SK-N-SH (cell line): ENCODE measurements at regions not wholly inside any gene's neighbourhood (a gene's known extent, or its start where the extent isn't known, plus 50 kb on each side); places are given as distances from the start of the nearest gene placed in this dataset.
"Not testable (repeated sequence)": the region's sequence is repeated elsewhere in the genome, so short reads cannot be mapped to it uniquely, and the experiment has no call there.

Experiments used
- CTCF ChIA-PET: fragments of 300-600, 350-600 bp; formaldehyde crosslinking; extraction: SDS; loops from one replicate; lab custom pipeline; 2021; lab: Yijun Ruan, JAX
- POLR2A ChIA-PET: fragments of 350-600 bp; sonication (Branson Sonifier 250); formaldehyde crosslinking; extraction: SDS; loops from one replicate; lab custom pipeline; 2020; ENCODE audit warnings: antibody characterized with exemption, inconsistent platforms; lab: Yijun Ruan, JAX
- DNase-seq: peaks from one replicate; pipeline ENCODE4 v3.0.0; 2012
- H2AFZ ChIP-seq: fragments of 200-600 bp; sonication (generic); 2 replicates; pipeline ENCODE4 v1.8.1; 2016; ENCODE audit warnings: antibody characterized with exemption, mild to moderate bottlenecking, low read depth
- H3F3A ChIP-seq: fragments of 200-600 bp; sonication (generic); replicated peaks from 2 replicates; pipeline ENCODE3; 2016; ENCODE audit warnings: antibody characterized with exemption, mild to moderate bottlenecking; ENCODE audit not compliant: insufficient read depth
- H3K27ac ChIP-seq, 2 experiments: fragments of 200-500 bp in 1 of 2; fragments of 200-600 bp in 1 of 2; sonication (Bioruptor generic) in 1 of 2; sonication (generic), shearing (Covaris generic) in 1 of 2; 2 replicates each; pipeline versions ENCODE4 v1.5.1 to v1.6.1; 2014 to 2016; ENCODE audit warnings: low read depth in 2 of 2, inconsistent platforms in 1 of 2, low read length in 1 of 2, mild to moderate bottlenecking in 1 of 2, mixed read lengths in 1 of 2
- H3K27me3 ChIP-seq: fragments of 200-600 bp; sonication (generic), shearing (Covaris generic); 2 replicates; pipeline ENCODE4 v1.6.1; 2016; ENCODE audit warnings: mixed run types; ENCODE audit not compliant: insufficient read depth
- H3K36me3 ChIP-seq, 2 experiments: fragments of 200-500 bp in 1 of 2; fragments of 200-600 bp in 1 of 2; sonication (Bioruptor generic) in 1 of 2; sonication (generic) in 1 of 2; replicated peaks in 1 of 2; 2 replicates each; pipeline versions ENCODE3 to v1.5.1; 2014 to 2016; ENCODE audit warnings: low read length in 1 of 2, mild to moderate bottlenecking in 1 of 2; ENCODE audit not compliant: insufficient read depth in 2 of 2, control insufficient read depth in 1 of 2
- H3K4me1 ChIP-seq, 2 experiments: fragments of 200-500 bp in 1 of 2; fragments of 200-600 bp in 1 of 2; sonication (Bioruptor generic) in 1 of 2; sonication (generic), shearing (Covaris generic) in 1 of 2; 2 replicates each; pipeline versions ENCODE4 v1.5.1 to v1.6.1; 2014 to 2016; ENCODE audit warnings: low read depth in 1 of 2, low read length in 1 of 2, mixed run types in 1 of 2; ENCODE audit not compliant: insufficient read depth in 2 of 2, control insufficient read depth in 1 of 2
- H3K4me2 ChIP-seq: fragments of 200-600 bp; sonication (generic), shearing (Covaris generic); 2 replicates; pipeline ENCODE4 v1.6.1; 2017; ENCODE audit warnings: mixed run types
- H3K4me3 ChIP-seq, 2 experiments: fragments of 200-500 bp in 1 of 2; fragments of 200-600 bp in 1 of 2; sonication (Bioruptor generic) in 1 of 2; sonication (generic), shearing (Covaris generic) in 1 of 2; 2 replicates each; pipeline versions ENCODE4 v1.5.1 to v1.8.1; 2014 to 2016; ENCODE audit warnings: low read depth in 2 of 2, inconsistent platforms in 1 of 2, low read length in 1 of 2, mild to moderate bottlenecking in 1 of 2, mixed read lengths in 1 of 2, moderate library complexity in 1 of 2
- H3K79me2 ChIP-seq: fragments of 200-600 bp; sonication (generic); 2 replicates; pipeline ENCODE4 v1.8.1; 2017; ENCODE audit warnings: mild to moderate bottlenecking; ENCODE audit not compliant: insufficient read depth
- H3K9ac ChIP-seq: fragments of 200-600 bp; sonication (generic); 2 replicates; pipeline ENCODE4 v1.6.1; 2017; ENCODE audit warnings: mixed run types
- H3K9me2 ChIP-seq: fragments of 200-600 bp; sonication (generic); 2 replicates; pipeline ENCODE4 v1.6.1; 2017; ENCODE audit warnings: mixed run types
- H3K9me3 ChIP-seq: fragments of 200-600 bp; sonication (generic); 2 replicates; pipeline ENCODE4 v1.6.1; 2017; ENCODE audit warnings: mixed run types, mild to moderate bottlenecking, moderate library complexity
- H4K20me1 ChIP-seq: fragments of 200-600 bp; sonication (generic); 2 replicates; pipeline ENCODE4 v1.6.1; 2017; ENCODE audit warnings: mild to moderate bottlenecking, mixed run types; ENCODE audit not compliant: insufficient read depth
- CHD2 ChIP-seq: fragments of 150-350 bp; IDR thresholded peaks from 2 replicates; pipeline ENCODE4 v1.6.1; 2018; ENCODE audit warnings: low read length; ENCODE audit not compliant: partially characterized antibody
- CTCF ChIP-seq: fragments of 200-600 bp; sonication (generic); IDR thresholded peaks from 2 replicates; pipeline ENCODE4 v1.6.1; 2017; ENCODE audit warnings: antibody characterized with exemption, mild to moderate bottlenecking, moderate library complexity
- ELF1 ChIP-seq: IDR thresholded peaks from 2 replicates; pipeline ENCODE4 v1.4.0; 2012
- EZH2phosphoT487 ChIP-seq: fragments of 200-600 bp; sonication (generic); IDR thresholded peaks from 2 replicates; pipeline ENCODE4 v1.6.1; 2017; ENCODE audit warnings: low read depth, mixed run types, mild to moderate bottlenecking, antibody characterized with exemption, moderate library complexity, borderline replicate concordance
- FOSL2 ChIP-seq: IDR thresholded peaks from 2 replicates; pipeline ENCODE4 v1.4.0; 2012; ENCODE audit warnings: low read depth, mild to moderate bottlenecking, moderate library complexity, borderline replicate concordance
- FOXM1 ChIP-seq: IDR thresholded peaks from 2 replicates; pipeline ENCODE4 v1.4.0; 2012; ENCODE audit warnings: low read depth, mild to moderate bottlenecking
- GABPA ChIP-seq: IDR thresholded peaks from 2 replicates; pipeline ENCODE4 v1.4.0; 2012; ENCODE audit warnings: low read depth, mild to moderate bottlenecking
- GATA2 ChIP-seq: sonication (generic); formaldehyde crosslinking; IDR thresholded peaks from 2 replicates; pipeline ENCODE4 v1.5.0; 2020; ENCODE audit warnings: mild to moderate bottlenecking, missing genetic modification reagents
- NRF1 ChIP-seq: IDR thresholded peaks from 2 replicates; pipeline ENCODE4 v1.6.1; 2012; ENCODE audit warnings: low read depth, mild to moderate bottlenecking, low read length
- PBX3 ChIP-seq: IDR thresholded peaks from 2 replicates; pipeline ENCODE4; 2012
- POLR2AphosphoS5 ChIP-seq: IDR thresholded peaks from 2 replicates; pipeline ENCODE4 v1.6.1; 2012; ENCODE audit warnings: low read depth, low read length
- RAD21 ChIP-seq: IDR thresholded peaks from 2 replicates; pipeline ENCODE4 v1.6.1; 2012; ENCODE audit warnings: mild to moderate bottlenecking, low read length
- RCOR1 ChIP-seq: fragments of 150-350 bp; IDR thresholded peaks from 2 replicates; pipeline ENCODE4 v1.6.1; 2017; ENCODE audit warnings: antibody characterized with exemption, low read length
- RFX5 ChIP-seq: IDR thresholded peaks from 2 replicates; pipeline ENCODE4 v1.6.1; 2012; ENCODE audit warnings: mild to moderate bottlenecking, improper control_type of control experiment, low read length
- TEAD4 ChIP-seq: IDR thresholded peaks from 2 replicates; pipeline ENCODE4 v1.4.0; 2012; ENCODE audit warnings: mild to moderate bottlenecking, borderline replicate concordance; ENCODE audit not compliant: insufficient read depth
- USF1 ChIP-seq: IDR thresholded peaks from 2 replicates; pipeline ENCODE4 v1.4.0; 2012; ENCODE audit warnings: low read depth, borderline replicate concordance
- YY1 ChIP-seq: IDR thresholded peaks from 2 replicates; pipeline ENCODE4 v1.4.0; 2012; ENCODE audit warnings: low read depth, mild to moderate bottlenecking
- WGBS: methylation state at CpG from one replicate; pipeline ENCODE4 v1.1.6; 2017; ENCODE audit warnings: low lambda C conversion rate; 5-methylcytosine and 5-hydroxymethylcytosine counted together
- TF ChIP-seq, protein P1 (sequence below): IDR thresholded peaks from 2 replicates; pipeline ENCODE4 v1.6.1; 2012; ENCODE audit warnings: mild to moderate bottlenecking, low read depth, low read length, moderate library complexity

GRCh38 chrX:107389726-107390125 is 59.7 kb upstream of the FRMPD3 start:
- H3K4me3 ChIP-seq: no peak overlapping the region
- TF ChIP-seq CTCF (no peak), PBX3 (no peak), ELF1 (no peak), USF1 (no peak), RFX5 (no peak), CHD2 (no peak), EZH2phosphoT487 (no peak), TEAD4 (no peak), GABPA (no peak), NRF1 (no peak), GATA2 (no peak), FOSL2 (no peak), YY1 (no peak), FOXM1 (no peak), RAD21 (no peak), RCOR1 (no peak), POLR2AphosphoS5 (no peak)
- TF ChIP-seq, protein P1, sequence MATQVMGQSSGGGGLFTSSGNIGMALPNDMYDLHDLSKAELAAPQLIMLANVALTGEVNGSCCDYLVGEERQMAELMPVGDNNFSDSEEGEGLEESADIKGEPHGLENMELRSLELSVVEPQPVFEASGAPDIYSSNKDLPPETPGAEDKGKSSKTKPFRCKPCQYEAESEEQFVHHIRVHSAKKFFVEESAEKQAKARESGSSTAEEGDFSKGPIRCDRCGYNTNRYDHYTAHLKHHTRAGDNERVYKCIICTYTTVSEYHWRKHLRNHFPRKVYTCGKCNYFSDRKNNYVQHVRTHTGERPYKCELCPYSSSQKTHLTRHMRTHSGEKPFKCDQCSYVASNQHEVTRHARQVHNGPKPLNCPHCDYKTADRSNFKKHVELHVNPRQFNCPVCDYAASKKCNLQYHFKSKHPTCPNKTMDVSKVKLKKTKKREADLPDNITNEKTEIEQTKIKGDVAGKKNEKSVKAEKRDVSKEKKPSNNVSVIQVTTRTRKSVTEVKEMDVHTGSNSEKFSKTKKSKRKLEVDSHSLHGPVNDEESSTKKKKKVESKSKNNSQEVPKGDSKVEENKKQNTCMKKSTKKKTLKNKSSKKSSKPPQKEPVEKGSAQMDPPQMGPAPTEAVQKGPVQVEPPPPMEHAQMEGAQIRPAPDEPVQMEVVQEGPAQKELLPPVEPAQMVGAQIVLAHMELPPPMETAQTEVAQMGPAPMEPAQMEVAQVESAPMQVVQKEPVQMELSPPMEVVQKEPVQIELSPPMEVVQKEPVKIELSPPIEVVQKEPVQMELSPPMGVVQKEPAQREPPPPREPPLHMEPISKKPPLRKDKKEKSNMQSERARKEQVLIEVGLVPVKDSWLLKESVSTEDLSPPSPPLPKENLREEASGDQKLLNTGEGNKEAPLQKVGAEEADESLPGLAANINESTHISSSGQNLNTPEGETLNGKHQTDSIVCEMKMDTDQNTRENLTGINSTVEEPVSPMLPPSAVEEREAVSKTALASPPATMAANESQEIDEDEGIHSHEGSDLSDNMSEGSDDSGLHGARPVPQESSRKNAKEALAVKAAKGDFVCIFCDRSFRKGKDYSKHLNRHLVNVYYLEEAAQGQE: no peak
- TF ChIP-seq, all 33 proteins: peak for 0
- H3F3A ChIP-seq: no peaks in the 10 kb centered on the region
- DNase-seq: no peak
- no peak overlapping the region for H3K27ac ChIP-seq
- H2AFZ ChIP-seq: no peak overlapping the region
- H3K4me1 ChIP-seq: no peaks in the 10 kb centered on the region
- H3K27me3 ChIP-seq: peaks cover 15% of the 10 kb centered on the region
- 5% methylated on average over 2 of the region's 2 CpGs for WGBS
- H3K9me3 ChIP-seq: no peaks in the 10 kb centered on the region
- H3K36me3 ChIP-seq: no peaks in the 10 kb centered on the region
- POLR2A ChIA-PET: no interaction called here
- CTCF ChIA-PET: no interaction called here
- H3K4me2 ChIP-seq: no peak overlapping the region
- H3K9me2 ChIP-seq: no peaks in the 10 kb centered on the region
- H3K9ac ChIP-seq: no peak overlapping the region
- no peaks in the 10 kb centered on the region for H3K79me2 ChIP-seq
- no peaks in the 10 kb centered on the region for H4K20me1 ChIP-seq

DNA sequence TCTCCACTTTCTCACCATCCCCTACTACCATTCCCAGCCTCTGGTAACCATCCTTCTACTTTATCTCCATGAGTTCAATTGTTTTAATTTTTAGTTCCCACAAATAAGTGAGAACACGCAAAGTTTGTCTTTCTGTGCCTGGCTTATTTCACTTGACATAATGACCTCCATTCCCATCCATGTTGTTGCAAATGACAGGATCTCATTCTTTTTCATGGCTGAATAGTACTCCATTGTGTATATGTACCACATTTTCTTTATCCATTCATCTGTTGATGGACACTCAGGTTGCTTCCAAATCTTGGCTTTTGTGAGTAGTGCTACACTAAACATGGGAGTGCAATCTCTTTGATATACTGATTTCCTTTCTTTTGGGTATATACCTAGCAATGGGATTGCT is 55.8 kb upstream of the FRMPD3 start:
- H3K9ac ChIP-seq, H2AFZ ChIP-seq, H3K9me2 ChIP-seq, H3K27ac ChIP-seq, CTCF ChIA-PET, POLR2A ChIA-PET, H3K4me3 ChIP-seq, H3F3A ChIP-seq, H3K9me3 ChIP-seq, H3K79me2 ChIP-seq, H3K27me3 ChIP-seq, H3K4me1 ChIP-seq, H4K20me1 ChIP-seq, DNase-seq, H3K4me2 ChIP-seq, H3K36me3 ChIP-seq: not testable (repeated sequence)
- 6% methylated on average over 1 of the region's 1 CpG for WGBS
